Liver (tissue), 8 donors: ENCODE measurements at regions not wholly inside any gene's neighbourhood (a gene's known extent, or its start where the extent isn't known, plus 50 kb on each side); places are given as distances from the start of the nearest gene placed in this dataset.

ENCODE experiments used
- DNase-seq: peaks from one replicate; pipeline ENCODE4 v3.0.0-alpha.2; 2017; ENCODE audit warnings: low spot score
- H3K27ac ChIP-seq, 2 donors: one replicate each; pipeline ENCODE4 v1.7.0; 2013; ENCODE audit warnings: inconsistent platforms in 2 of 2, low read length in 2 of 2, control low read depth in 1 of 2, low read depth in 1 of 2, mild to moderate bottlenecking in 1 of 2
- H3K27me3 ChIP-seq, 4 donors: one replicate each; pipeline versions ENCODE4 v1.6.1 to v1.7.0; 2013; ENCODE audit warnings: low read length in 3 of 4, inconsistent platforms in 1 of 4, mild to moderate bottlenecking in 1 of 4, moderate library complexity in 1 of 4; ENCODE audit not compliant: control insufficient read depth in 4 of 4, insufficient read depth in 4 of 4
- H3K36me3 ChIP-seq, 4 donors: one replicate each; pipeline versions ENCODE4 v1.6.1 to v1.7.0; 2013; ENCODE audit warnings: low read length in 3 of 4, mild to moderate bottlenecking in 3 of 4, low read depth in 1 of 4, moderate library complexity in 1 of 4; ENCODE audit not compliant: control insufficient read depth in 4 of 4, insufficient read depth in 3 of 4
- H3K4me1 ChIP-seq, 4 donors: one replicate each; pipeline versions ENCODE4 v1.6.1 to v1.7.0; 2013; ENCODE audit warnings: low read length in 3 of 4, mild to moderate bottlenecking in 3 of 4, moderate library complexity in 1 of 4; ENCODE audit not compliant: control insufficient read depth in 4 of 4, insufficient read depth in 4 of 4
- H3K4me3 ChIP-seq, 3 donors: one replicate each; pipeline versions ENCODE4 v1.6.1 to v1.7.0; 2013; ENCODE audit warnings: low read length in 3 of 3, control low read depth in 1 of 3, low read depth in 1 of 3, mild to moderate bottlenecking in 1 of 3
- H3K9ac ChIP-seq, 2 donors: one replicate each; pipeline ENCODE4 v1.7.0; 2013; ENCODE audit warnings: low read length in 2 of 2, mild to moderate bottlenecking in 2 of 2, moderate library complexity in 2 of 2, control low read depth in 1 of 2, low read depth in 1 of 2
- H3K9me3 ChIP-seq, 4 donors: one replicate each; pipeline versions ENCODE4 v1.6.1 to v1.7.0; 2013; ENCODE audit warnings: low read length in 3 of 4; ENCODE audit not compliant: control insufficient read depth in 4 of 4
- EGR1 ChIP-seq, 2 donors: IDR thresholded peaks; 2 replicates each; pipeline ENCODE4 v1.6.1; 2016 to 2018; ENCODE audit warnings: antibody characterized with exemption in 2 of 2, low read depth in 2 of 2
- FOXA1 ChIP-seq: IDR thresholded peaks from 2 replicates; pipeline ENCODE4 v1.6.1; 2016; ENCODE audit warnings: antibody characterized with exemption
- FOXA2 ChIP-seq: IDR thresholded peaks from 2 replicates; pipeline ENCODE4 v1.6.1; 2016; ENCODE audit warnings: antibody characterized with exemption
- GABPA ChIP-seq, 2 donors: IDR thresholded peaks in 1 of 2; conservative IDR thresholded peaks in 1 of 2; 2 replicates each; pipeline ENCODE4 v1.6.1; 2016; ENCODE audit warnings: antibody characterized with exemption in 2 of 2, mild to moderate bottlenecking in 1 of 2, moderate library complexity in 1 of 2
- HNF4A ChIP-seq, 2 donors: conservative IDR thresholded peaks; 2 replicates each; pipeline ENCODE4 v1.6.1; 2016; ENCODE audit warnings: antibody characterized with exemption in 2 of 2, mild to moderate bottlenecking in 2 of 2
- HNF4G ChIP-seq: IDR thresholded peaks from 2 replicates; pipeline ENCODE4 v1.6.1; 2016; ENCODE audit warnings: antibody characterized with exemption
- JUND ChIP-seq, 2 donors: IDR thresholded peaks; 2 replicates each; pipeline ENCODE4 v1.6.1; 2016; ENCODE audit warnings: antibody characterized with exemption in 2 of 2
- NR2F2 ChIP-seq: IDR thresholded peaks from 2 replicates; pipeline ENCODE4 v1.6.1; 2016; ENCODE audit warnings: antibody characterized with exemption
- RAD21 ChIP-seq, 2 donors: IDR thresholded peaks; 2 replicates each; pipeline ENCODE4 v1.6.1; 2016; ENCODE audit warnings: antibody characterized with exemption in 2 of 2, mild to moderate bottlenecking in 2 of 2
- RXRA ChIP-seq, 2 donors: IDR thresholded peaks; 2 replicates each; pipeline ENCODE4 v1.6.1; 2017 to 2018; ENCODE audit warnings: antibody characterized with exemption in 2 of 2, mild to moderate bottlenecking in 1 of 2
- SP1 ChIP-seq: IDR thresholded peaks from 2 replicates; pipeline ENCODE4 v1.6.1; 2018; ENCODE audit warnings: antibody characterized with exemption, mild to moderate bottlenecking
- TAF1 ChIP-seq: conservative IDR thresholded peaks from 2 replicates; pipeline ENCODE4 v1.6.1; 2016; ENCODE audit warnings: antibody characterized with exemption, mild to moderate bottlenecking
- WGBS: extraction: QIAGEN DNeasy Blood & Tissue Kit; methylation state at CpG from one replicate; pipeline ENCODE4 v1.1.7; 2013; 5-methylcytosine and 5-hydroxymethylcytosine counted together
- TF ChIP-seq, protein P1 (sequence below): IDR thresholded peaks from 2 replicates; pipeline ENCODE4 v1.6.1; 2016; ENCODE audit warnings: antibody characterized with exemption
- TF ChIP-seq, protein P2 (sequence below): IDR thresholded peaks from 2 replicates; pipeline ENCODE4 v1.6.1; 2016; ENCODE audit warnings: antibody characterized with exemption, mild to moderate bottlenecking
- TF ChIP-seq, protein P3 (sequence below): IDR thresholded peaks from 2 replicates; pipeline ENCODE4 v1.6.1; 2016; ENCODE audit warnings: antibody characterized with exemption
- TF ChIP-seq, protein P4 (sequence below): IDR thresholded peaks from 2 replicates; pipeline ENCODE4 v1.6.1; 2016; ENCODE audit warnings: antibody characterized with exemption
- TF ChIP-seq, protein P5 (sequence below): fragments of 150-350 bp; IDR thresholded peaks from 2 replicates; pipeline ENCODE4 v1.5.1; 2017; ENCODE audit warnings: improper control_type of control experiment, low read depth, low read length; ENCODE audit not compliant: missing input control
- donor health status: healthy.
- donor health status: healthy.
- donor health status: healthy.
- donor health status: healthy.
- donor health status: healthy.

DNA sequence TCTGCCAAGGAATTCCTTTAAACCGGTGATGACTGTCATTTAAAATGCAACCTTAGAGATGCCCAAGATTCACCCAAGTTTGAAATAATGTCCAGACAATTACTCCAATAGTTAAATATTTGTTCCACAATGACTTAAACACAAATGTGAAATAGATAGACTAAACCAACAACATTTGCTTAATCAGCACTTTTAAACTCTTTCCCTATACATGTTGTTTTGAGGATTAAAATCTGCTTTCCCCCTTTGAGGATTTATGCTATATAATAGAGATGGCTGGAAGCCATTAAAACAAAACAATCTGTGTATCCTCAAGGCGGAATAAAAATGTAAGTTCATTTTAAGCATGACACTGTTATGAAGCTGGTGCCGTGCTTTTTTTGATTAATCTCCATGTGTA is 297.8 kb upstream of the RSPO3 start:
- Histone ChIP-seq H3K36me3 (no peaks in the 10 kb centered on the region), H3K9ac (no peak overlapping the region), H3K27me3 (peaks cover 0 to 3% (median 1%) of the 10 kb centered on the region in 4 donors), H3K9me3 (no peaks in the 10 kb centered on the region), H3K4me3 (no peak overlapping the region), H3K27ac (no peak overlapping the region), H3K4me1 (no peaks in the 10 kb centered on the region)
- WGBS: 92% methylated on average over 3 of the region's 3 CpGs
- DNase-seq: no peak
- TF ChIP-seq, protein P1, sequence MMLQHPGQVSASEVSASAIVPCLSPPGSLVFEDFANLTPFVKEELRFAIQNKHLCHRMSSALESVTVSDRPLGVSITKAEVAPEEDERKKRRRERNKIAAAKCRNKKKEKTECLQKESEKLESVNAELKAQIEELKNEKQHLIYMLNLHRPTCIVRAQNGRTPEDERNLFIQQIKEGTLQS: no peak
- TF ChIP-seq HNF4A (conservative IDR thresholded peaks at IDR 0.05): no peak
- TF ChIP-seq, protein P2, sequence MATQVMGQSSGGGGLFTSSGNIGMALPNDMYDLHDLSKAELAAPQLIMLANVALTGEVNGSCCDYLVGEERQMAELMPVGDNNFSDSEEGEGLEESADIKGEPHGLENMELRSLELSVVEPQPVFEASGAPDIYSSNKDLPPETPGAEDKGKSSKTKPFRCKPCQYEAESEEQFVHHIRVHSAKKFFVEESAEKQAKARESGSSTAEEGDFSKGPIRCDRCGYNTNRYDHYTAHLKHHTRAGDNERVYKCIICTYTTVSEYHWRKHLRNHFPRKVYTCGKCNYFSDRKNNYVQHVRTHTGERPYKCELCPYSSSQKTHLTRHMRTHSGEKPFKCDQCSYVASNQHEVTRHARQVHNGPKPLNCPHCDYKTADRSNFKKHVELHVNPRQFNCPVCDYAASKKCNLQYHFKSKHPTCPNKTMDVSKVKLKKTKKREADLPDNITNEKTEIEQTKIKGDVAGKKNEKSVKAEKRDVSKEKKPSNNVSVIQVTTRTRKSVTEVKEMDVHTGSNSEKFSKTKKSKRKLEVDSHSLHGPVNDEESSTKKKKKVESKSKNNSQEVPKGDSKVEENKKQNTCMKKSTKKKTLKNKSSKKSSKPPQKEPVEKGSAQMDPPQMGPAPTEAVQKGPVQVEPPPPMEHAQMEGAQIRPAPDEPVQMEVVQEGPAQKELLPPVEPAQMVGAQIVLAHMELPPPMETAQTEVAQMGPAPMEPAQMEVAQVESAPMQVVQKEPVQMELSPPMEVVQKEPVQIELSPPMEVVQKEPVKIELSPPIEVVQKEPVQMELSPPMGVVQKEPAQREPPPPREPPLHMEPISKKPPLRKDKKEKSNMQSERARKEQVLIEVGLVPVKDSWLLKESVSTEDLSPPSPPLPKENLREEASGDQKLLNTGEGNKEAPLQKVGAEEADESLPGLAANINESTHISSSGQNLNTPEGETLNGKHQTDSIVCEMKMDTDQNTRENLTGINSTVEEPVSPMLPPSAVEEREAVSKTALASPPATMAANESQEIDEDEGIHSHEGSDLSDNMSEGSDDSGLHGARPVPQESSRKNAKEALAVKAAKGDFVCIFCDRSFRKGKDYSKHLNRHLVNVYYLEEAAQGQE: no peak
- TF ChIP-seq, protein P3, sequence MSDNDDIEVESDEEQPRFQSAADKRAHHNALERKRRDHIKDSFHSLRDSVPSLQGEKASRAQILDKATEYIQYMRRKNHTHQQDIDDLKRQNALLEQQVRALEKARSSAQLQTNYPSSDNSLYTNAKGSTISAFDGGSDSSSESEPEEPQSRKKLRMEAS: no peak
- TF ChIP-seq RAD21 (IDR thresholded peaks at IDR 0.05): no peak
- TF ChIP-seq JUND (IDR thresholded peaks at IDR 0.05): no peak
- no peak for TF ChIP-seq SP1
- TF ChIP-seq RXRA (IDR thresholded peaks at IDR 0.05): no peak
- TF ChIP-seq FOXA2: no peak

DNA sequence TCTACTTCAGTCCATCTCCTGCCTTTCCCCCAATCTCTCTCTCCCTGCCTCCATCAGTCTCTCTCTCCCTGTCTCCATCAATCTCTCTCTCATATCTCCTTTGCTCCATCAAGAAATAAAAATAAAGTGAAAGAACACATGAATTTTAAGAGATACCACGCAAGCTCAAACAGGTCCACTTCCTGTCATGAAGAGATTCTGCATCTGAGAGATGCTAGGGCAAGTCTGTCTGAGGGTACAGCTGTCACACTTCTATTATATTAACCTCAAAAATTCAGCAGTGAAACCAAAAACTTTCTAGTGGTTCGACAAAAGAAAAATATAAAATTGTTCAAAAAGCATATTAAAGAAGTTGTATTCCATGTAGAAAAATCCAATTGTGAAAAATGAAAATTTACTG is 296.8 kb upstream of the RSPO3 start:
- H3K27ac ChIP-seq: no peak overlapping the region
- WGBS: 71% methylated on average over 2 of the region's 2 CpGs
- no peak overlapping the region for H3K4me3 ChIP-seq
- H3K27me3 ChIP-seq: peaks cover 0 to 3% (median under 1%) of the 10 kb centered on the region in 4 donors
- TF ChIP-seq RXRA (IDR thresholded peaks at IDR 0.05) (no peak), SP1 (no peak), HNF4G (no peak), HNF4A (conservative IDR thresholded peaks at IDR 0.05) (no peak), EGR1 (IDR thresholded peaks at IDR 0.05; ENCODE audit: low read depth in 2 of 2) (no peak), NR2F2 (no peak), GABPA (IDR thresholded peaks at IDR 0.05 in 1 of 2, conservative IDR thresholded peaks at IDR 0.05 in 1 of 2) (no peak), FOXA1 (no peak), TAF1 (no peak), FOXA2 (no peak)
- TF ChIP-seq, protein P2: no peak
- TF ChIP-seq, protein P4, sequence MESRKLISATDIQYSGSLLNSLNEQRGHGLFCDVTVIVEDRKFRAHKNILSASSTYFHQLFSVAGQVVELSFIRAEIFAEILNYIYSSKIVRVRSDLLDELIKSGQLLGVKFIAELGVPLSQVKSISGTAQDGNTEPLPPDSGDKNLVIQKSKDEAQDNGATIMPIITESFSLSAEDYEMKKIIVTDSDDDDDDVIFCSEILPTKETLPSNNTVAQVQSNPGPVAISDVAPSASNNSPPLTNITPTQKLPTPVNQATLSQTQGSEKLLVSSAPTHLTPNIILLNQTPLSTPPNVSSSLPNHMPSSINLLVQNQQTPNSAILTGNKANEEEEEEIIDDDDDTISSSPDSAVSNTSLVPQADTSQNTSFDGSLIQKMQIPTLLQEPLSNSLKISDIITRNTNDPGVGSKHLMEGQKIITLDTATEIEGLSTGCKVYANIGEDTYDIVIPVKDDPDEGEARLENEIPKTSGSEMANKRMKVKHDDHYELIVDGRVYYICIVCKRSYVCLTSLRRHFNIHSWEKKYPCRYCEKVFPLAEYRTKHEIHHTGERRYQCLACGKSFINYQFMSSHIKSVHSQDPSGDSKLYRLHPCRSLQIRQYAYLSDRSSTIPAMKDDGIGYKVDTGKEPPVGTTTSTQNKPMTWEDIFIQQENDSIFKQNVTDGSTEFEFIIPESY: no peak
- TF ChIP-seq, protein P1: no peak
- TF ChIP-seq, protein P3: no peak
- TF ChIP-seq, protein P5, sequence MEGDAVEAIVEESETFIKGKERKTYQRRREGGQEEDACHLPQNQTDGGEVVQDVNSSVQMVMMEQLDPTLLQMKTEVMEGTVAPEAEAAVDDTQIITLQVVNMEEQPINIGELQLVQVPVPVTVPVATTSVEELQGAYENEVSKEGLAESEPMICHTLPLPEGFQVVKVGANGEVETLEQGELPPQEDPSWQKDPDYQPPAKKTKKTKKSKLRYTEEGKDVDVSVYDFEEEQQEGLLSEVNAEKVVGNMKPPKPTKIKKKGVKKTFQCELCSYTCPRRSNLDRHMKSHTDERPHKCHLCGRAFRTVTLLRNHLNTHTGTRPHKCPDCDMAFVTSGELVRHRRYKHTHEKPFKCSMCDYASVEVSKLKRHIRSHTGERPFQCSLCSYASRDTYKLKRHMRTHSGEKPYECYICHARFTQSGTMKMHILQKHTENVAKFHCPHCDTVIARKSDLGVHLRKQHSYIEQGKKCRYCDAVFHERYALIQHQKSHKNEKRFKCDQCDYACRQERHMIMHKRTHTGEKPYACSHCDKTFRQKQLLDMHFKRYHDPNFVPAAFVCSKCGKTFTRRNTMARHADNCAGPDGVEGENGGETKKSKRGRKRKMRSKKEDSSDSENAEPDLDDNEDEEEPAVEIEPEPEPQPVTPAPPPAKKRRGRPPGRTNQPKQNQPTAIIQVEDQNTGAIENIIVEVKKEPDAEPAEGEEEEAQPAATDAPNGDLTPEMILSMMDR: no peak
- no peaks in the 10 kb centered on the region for H3K9me3 ChIP-seq
- DNase-seq: no peak
- H3K4me1 ChIP-seq: no peaks in the 10 kb centered on the region
- no peak overlapping the region for H3K9ac ChIP-seq
- no peaks in the 10 kb centered on the region for H3K36me3 ChIP-seq
